Natural killer cell (primary cell): ENCODE measurements at regions not wholly inside any gene's neighbourhood (a gene's known extent, or its start where the extent isn't known, plus 50 kb on each side); places are given as distances from the start of the nearest gene placed in this dataset.

Experiments
- ATAC-seq, 3 donors: fragments of 150-1000 bp in 2 of 3; fragments of 200-7000 bp in 1 of 3; cut with Tn5 transposase; 1 replicate in 1 of 3; 2 replicates in 2 of 3; pipeline ENCODE4 v1.10.0; 2021; ENCODE audit warnings: mild to moderate bottlenecking in 2 of 3, moderate library complexity in 2 of 3
- DNase-seq, 2 donors: peaks; one replicate each; pipeline versions ENCODE4 v3.0.0 to v3.0.0-alpha.2; 2013 to 2021; ENCODE audit warnings: mixed read lengths in 1 of 2
- H3K27ac ChIP-seq: one replicate; pipeline ENCODE4 v1.5.1; 2013; ENCODE audit warnings: mild to moderate bottlenecking, low read length
- H3K27me3 ChIP-seq: one replicate; pipeline ENCODE4 v1.6.1; 2013; ENCODE audit warnings: low read length; ENCODE audit not compliant: control insufficient read depth, insufficient read depth
- H3K36me3 ChIP-seq: one replicate; pipeline ENCODE4 v1.6.1; 2013; ENCODE audit warnings: low read length; ENCODE audit not compliant: control insufficient read depth, insufficient read depth
- H3K4me1 ChIP-seq: one replicate; pipeline ENCODE4 v1.6.1; 2013; ENCODE audit warnings: low read length; ENCODE audit not compliant: control insufficient read depth, insufficient read depth
- H3K4me3 ChIP-seq: one replicate; pipeline ENCODE4 v1.5.1; 2013; ENCODE audit warnings: low read length
- H3K9me3 ChIP-seq: one replicate; pipeline ENCODE4 v1.6.1; 2013; ENCODE audit warnings: low read length; ENCODE audit not compliant: control insufficient read depth, insufficient read depth
- H3K27ac Mint-ChIP-seq, 2 donors: one replicate each; pipeline ENCODE4 v1.8.0; 2022; ENCODE audit warnings: mild to moderate bottlenecking in 2 of 2, mixed read lengths in 2 of 2, moderate library complexity in 1 of 2
- H3K27me3 Mint-ChIP-seq, 2 donors: one replicate each; pipeline ENCODE4 v1.8.0; 2022; ENCODE audit warnings: low read depth in 2 of 2, mixed read lengths in 2 of 2
- H3K36me3 Mint-ChIP-seq: one replicate; pipeline ENCODE4 v1.8.0; 2022; ENCODE audit warnings: mixed read lengths
- H3K4me1 Mint-ChIP-seq, 2 donors: one replicate each; pipeline ENCODE4 v1.8.0; 2022; ENCODE audit warnings: mixed read lengths in 2 of 2
- H3K4me3 Mint-ChIP-seq: one replicate; pipeline ENCODE4 v1.8.0; 2022; ENCODE audit warnings: mild to moderate bottlenecking, moderate library complexity, mixed read lengths
- H3K9me3 Mint-ChIP-seq, 2 donors: one replicate each; pipeline ENCODE4 v1.8.0; 2022; ENCODE audit warnings: mixed read lengths in 2 of 2
- WGBS: methylation state at CpG from one replicate; pipeline ENCODE4 v1.1.7; 2013; ENCODE audit warnings: missing lambda C conversion rate; ENCODE audit not compliant: insufficient coverage; 5-methylcytosine and 5-hydroxymethylcytosine counted together
- intact Hi-C: fragments of 100-400 bp; cut with micrococcal nuclease; formaldehyde crosslinking; loops from one replicate; pipeline ENCODE4 v1.14.2; 2022
- TF ChIP-seq, protein P1 (sequence below): fragments of 200-600 bp; IDR thresholded peaks from one replicate; pipeline ENCODE4 v1.8.0; 2022; ENCODE audit warnings: antibody characterized with exemption

DNA sequence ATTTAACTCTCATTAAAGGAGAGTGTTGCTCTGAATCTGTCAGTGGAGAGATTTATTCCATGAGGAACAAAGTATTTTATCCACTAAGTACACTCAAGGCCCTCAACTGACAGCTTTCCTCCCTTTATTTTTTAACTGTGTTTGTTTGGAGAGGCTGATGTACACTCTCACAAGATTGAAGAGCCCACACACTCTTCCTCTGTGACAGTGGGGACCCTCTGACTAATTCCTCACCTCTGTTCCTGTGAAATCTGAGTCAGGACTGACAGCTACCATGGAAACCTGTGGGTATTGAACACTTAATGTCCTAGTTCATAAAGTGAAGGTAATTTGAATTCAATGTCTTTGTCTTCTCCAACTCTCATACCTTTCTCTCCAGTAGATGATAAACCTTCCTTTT, 189.8 kb upstream of the PITRM1 start:
- no peak overlapping the region for H3K27ac Mint-ChIP-seq
- no peak overlapping the region for H3K4me3 ChIP-seq
- intact Hi-C loops, result no loop called here
- H3K27me3 Mint-ChIP-seq, result peaks cover 0 to 3% of the 10 kb centered on the region in 2 donors
- ATAC-seq (no peak), DNase-seq (no peak)
- H3K27ac ChIP-seq, result no peak overlapping the region
- H3K4me3 Mint-ChIP-seq, result no peak overlapping the region
- no peaks in the 10 kb centered on the region for H3K4me1 Mint-ChIP-seq
- no peaks in the 10 kb centered on the region for H3K36me3 Mint-ChIP-seq
- peaks cover 0 to 5% of the 10 kb centered on the region in 2 donors for H3K9me3 Mint-ChIP-seq
- TF ChIP-seq, protein P1, sequence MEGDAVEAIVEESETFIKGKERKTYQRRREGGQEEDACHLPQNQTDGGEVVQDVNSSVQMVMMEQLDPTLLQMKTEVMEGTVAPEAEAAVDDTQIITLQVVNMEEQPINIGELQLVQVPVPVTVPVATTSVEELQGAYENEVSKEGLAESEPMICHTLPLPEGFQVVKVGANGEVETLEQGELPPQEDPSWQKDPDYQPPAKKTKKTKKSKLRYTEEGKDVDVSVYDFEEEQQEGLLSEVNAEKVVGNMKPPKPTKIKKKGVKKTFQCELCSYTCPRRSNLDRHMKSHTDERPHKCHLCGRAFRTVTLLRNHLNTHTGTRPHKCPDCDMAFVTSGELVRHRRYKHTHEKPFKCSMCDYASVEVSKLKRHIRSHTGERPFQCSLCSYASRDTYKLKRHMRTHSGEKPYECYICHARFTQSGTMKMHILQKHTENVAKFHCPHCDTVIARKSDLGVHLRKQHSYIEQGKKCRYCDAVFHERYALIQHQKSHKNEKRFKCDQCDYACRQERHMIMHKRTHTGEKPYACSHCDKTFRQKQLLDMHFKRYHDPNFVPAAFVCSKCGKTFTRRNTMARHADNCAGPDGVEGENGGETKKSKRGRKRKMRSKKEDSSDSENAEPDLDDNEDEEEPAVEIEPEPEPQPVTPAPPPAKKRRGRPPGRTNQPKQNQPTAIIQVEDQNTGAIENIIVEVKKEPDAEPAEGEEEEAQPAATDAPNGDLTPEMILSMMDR, result no peak
- no peaks in the 10 kb centered on the region for H3K4me1 ChIP-seq
- no peaks in the 10 kb centered on the region for H3K36me3 ChIP-seq
- peaks cover 5% of the 10 kb centered on the region for H3K9me3 ChIP-seq
- no peaks in the 10 kb centered on the region for H3K27me3 ChIP-seq

DNA sequence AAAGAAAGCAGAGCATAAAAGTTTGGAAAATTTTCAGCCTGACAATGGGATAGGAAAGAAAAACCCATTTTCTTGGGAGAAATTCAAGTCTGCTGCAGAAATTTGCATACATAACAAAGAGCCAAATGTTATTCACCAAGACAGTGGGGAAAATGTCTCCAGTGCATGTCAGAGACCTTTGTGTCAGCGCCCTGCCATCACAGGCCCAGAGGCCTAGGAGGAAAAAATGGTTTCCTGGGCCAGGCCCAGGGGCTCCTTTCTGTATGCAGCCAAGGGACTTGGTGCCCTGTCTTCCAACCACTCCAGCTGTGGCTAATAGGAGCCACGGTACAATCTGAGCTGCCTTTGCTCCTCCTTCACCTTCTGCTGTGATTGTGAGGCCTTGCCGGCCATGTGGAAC, 189.1 kb upstream of the PITRM1 start:
- peaks cover 0 to under 1% of the 10 kb centered on the region in 2 donors for H3K27me3 Mint-ChIP-seq
- H3K36me3 ChIP-seq, result no peaks in the 10 kb centered on the region
- intact Hi-C loops, result no loop called here
- no peak overlapping the region for H3K4me3 Mint-ChIP-seq
- WGBS, result 88% methylated on average over 3 of the region's 3 CpGs
- H3K27me3 ChIP-seq, result no peaks in the 10 kb centered on the region
- H3K4me1 ChIP-seq, result no peaks in the 10 kb centered on the region
- H3K9me3 Mint-ChIP-seq, result peaks cover 0 to 5% of the 10 kb centered on the region in 2 donors
- ATAC-seq (no peak), DNase-seq (no peak)
- TF ChIP-seq, protein P1, result no peak
- no peaks in the 10 kb centered on the region for H3K36me3 Mint-ChIP-seq
- H3K4me3 ChIP-seq, result no peak overlapping the region
- H3K27ac ChIP-seq, result no peak overlapping the region
- H3K4me1 Mint-ChIP-seq, result no peaks in the 10 kb centered on the region
- H3K9me3 ChIP-seq, result peaks cover 5% of the 10 kb centered on the region
- H3K27ac Mint-ChIP-seq, result no peak overlapping the region

DNA sequence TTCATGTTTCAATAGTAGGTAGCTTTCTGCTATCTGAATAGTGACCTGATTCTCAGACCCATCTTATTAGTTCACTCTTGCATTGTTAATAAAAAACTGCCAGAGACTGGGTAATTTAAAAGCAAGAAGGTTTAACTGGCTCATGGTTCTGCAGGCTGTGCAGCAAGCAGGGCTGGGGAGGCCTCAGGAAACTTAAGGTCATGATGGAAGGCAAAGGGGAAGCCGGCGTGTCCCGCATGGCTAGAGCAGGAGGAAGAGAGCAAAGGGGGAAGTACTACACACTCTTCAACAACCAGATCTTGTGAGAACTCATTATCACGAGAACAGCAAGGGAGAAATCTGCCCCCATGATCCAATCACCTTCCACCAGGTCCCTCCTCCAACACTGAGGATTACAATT, 185.2 kb upstream of the PITRM1 start:
- intact Hi-C loops, result no loop called here
- no peaks in the 10 kb centered on the region for H3K4me1 ChIP-seq

DNA sequence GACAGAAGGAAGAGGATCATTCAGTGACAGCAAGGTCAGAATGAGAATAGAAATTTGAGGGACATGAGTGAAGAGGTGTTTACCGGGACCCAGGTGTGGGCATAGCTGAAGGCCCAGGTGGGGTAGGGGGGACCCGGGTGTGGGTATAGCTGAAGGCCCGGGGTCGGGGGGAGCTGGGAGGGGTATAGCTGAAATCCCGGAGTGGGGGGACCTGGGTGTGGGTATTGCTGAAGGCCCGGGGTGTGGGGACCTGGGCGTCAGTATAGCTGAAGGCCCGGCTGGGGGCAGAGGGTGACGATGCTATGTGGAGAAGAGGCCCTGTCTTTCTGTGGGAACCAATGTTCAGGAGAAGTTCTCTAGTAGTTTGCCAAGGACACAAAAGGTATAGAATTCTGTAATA, 183.0 kb upstream of the PITRM1 start:
- H3K27me3 Mint-ChIP-seq, result peaks cover 8 to 9% of the 10 kb centered on the region in 2 donors
- Histone ChIP-seq H3K27me3 (no peaks in the 10 kb centered on the region), H3K4me3 (no peak overlapping the region), H3K36me3 (no peaks in the 10 kb centered on the region), H3K9me3 (no peaks in the 10 kb centered on the region), H3K4me1 (no peaks in the 10 kb centered on the region), H3K27ac (no peak overlapping the region)
- WGBS, result 94% methylated on average over 9 of the region's 9 CpGs
- DNase-seq, result no peak
- TF ChIP-seq, protein P1, result no peak
- peaks cover 0 to 5% of the 10 kb centered on the region in 2 donors for H3K4me1 Mint-ChIP-seq
- intact Hi-C loops, result no loop called here
- H3K4me3 Mint-ChIP-seq, result no peak overlapping the region
- ATAC-seq, result no peak
- H3K27ac Mint-ChIP-seq, result no peak overlapping the region
- no peaks in the 10 kb centered on the region for H3K36me3 Mint-ChIP-seq
- H3K9me3 Mint-ChIP-seq, result no peaks in the 10 kb centered on the region

More for the DNA sequence above, 185.2 kb upstream of the PITRM1 start:
- Mint-ChIP-seq H3K4me3 (no peak overlapping the region), H3K36me3 (no peaks in the 10 kb centered on the region), H3K27ac (no peak overlapping the region), H3K27me3 (peaks cover 0 to 4% of the 10 kb centered on the region in 2 donors), H3K4me1 (no peaks in the 10 kb centered on the region), H3K9me3 (peaks cover 0 to 5% of the 10 kb centered on the region in 2 donors)
- Histone ChIP-seq H3K4me3 (no peak overlapping the region), H3K36me3 (no peaks in the 10 kb centered on the region), H3K27me3 (no peaks in the 10 kb centered on the region), H3K9me3 (peaks cover 5% of the 10 kb centered on the region), H3K27ac (no peak overlapping the region)
- DNase-seq (no peak), ATAC-seq (no peak)
- TF ChIP-seq, protein P1, result no peak
- WGBS, result no CpG with 5 or more reads among the region's 4 CpGs
